K562 (cell line): ENCODE measurements at regions not wholly inside any gene's neighbourhood (a gene's known extent, or its start where the extent isn't known, plus 50 kb on each side); places are given as distances from the start of the nearest gene placed in this dataset.

Experiments
- ADNP ChIP-seq: fragments of 200-800 bp; sonication (Bioruptor generic); IDR thresholded peaks from 2 replicates; pipeline ENCODE4 v1.6.1; 2016; ENCODE audit warnings: missing genetic modification characterization, missing compliant biosample characterization
- BCOR ChIP-seq: fragments of 450-650 bp; IDR thresholded peaks from 2 replicates; pipeline ENCODE4 v1.6.1; 2016
- FOXJ3 ChIP-seq: sonication (generic); formaldehyde crosslinking; IDR thresholded peaks from 2 replicates; pipeline ENCODE4 v1.4.0; 2020; ENCODE audit warnings: mild to moderate bottlenecking, missing genetic modification reagents
- NR2C2 ChIP-seq, 2 experiments: fragments of 200-800 bp in 1 of 2; sonication (Bioruptor generic) in 1 of 2; sonication (generic) in 1 of 2; formaldehyde crosslinking in 1 of 2; IDR thresholded peaks; 2 replicates each; pipeline versions ENCODE4 v1.6.1 to v1.8.0; 2016 to 2022; ENCODE audit warnings: mild to moderate bottlenecking in 1 of 2, missing compliant biosample characterization in 1 of 2, missing genetic modification characterization in 1 of 2, missing genetic modification reagents in 1 of 2
- PHF20 ChIP-seq: fragments of 450-650 bp; IDR thresholded peaks from 2 replicates; pipeline ENCODE4 v1.6.1; 2018; ENCODE audit not compliant: partially characterized antibody
- ZFP36 ChIP-seq: fragments of 150-350 bp; IDR thresholded peaks from 2 replicates; pipeline ENCODE4 v1.6.1; 2018; ENCODE audit warnings: low read length, low read depth; ENCODE audit not compliant: partially characterized antibody
- TF ChIP-seq, protein P1 (sequence below): fragments of 450-650 bp; formaldehyde crosslinking; IDR thresholded peaks from 2 replicates; pipeline ENCODE4 v1.4.0; 2022; ENCODE audit warnings: mild to moderate bottlenecking, moderate library complexity
- TF ChIP-seq, protein P2 (sequence below), 2 experiments: IDR thresholded peaks; 2 replicates each; pipeline ENCODE4 v1.6.1; 2012; ENCODE audit warnings: improper control_type of control experiment in 2 of 2, low read depth in 2 of 2, low read length in 2 of 2, borderline replicate concordance in 1 of 2
- TF ChIP-seq, protein P3 (sequence below): fragments of 200-800 bp; sonication (Bioruptor generic); IDR thresholded peaks from 2 replicates; pipeline ENCODE4 v1.6.1; 2016; ENCODE audit warnings: missing genetic modification characterization, missing compliant biosample characterization

DNA sequence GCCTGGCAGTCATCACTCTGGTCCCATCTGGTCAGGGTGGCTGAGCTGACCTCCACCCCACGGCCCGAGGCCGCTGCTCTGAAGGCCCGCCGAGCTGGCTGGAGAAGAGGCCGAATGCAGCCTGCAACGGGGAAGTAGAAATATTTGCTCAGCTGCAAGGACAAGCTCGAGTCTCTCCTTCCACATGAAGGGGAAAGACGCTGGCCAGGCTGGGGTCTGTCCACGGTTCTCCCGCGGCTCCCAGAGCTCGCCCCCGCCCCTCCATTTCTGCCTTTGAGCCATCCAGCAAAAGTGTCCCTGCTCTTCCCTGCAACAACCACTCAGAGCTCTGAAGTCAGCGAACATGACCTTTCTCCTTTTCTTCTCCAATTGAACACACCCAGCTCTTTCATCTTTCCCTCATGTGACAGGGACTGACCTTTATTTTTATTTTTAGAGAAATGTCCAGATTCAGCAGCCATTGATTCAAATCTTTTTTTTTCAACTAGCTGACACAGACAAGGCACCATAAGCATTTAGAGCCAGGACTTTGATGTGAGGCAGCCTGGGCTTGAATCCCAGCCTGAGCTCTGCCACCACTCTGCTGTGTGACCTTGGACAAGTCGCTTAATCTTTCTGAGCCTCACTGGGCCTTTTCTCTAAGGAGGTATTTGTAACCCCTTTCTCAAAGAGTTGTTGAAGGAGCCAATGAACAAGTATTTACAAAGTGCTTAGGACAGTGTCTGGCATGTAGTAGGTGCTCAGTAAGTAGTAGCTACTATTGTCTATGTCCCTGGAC is 149.3 kb upstream of the WNT4 start (continued):
- TF ChIP-seq, protein P1, sequence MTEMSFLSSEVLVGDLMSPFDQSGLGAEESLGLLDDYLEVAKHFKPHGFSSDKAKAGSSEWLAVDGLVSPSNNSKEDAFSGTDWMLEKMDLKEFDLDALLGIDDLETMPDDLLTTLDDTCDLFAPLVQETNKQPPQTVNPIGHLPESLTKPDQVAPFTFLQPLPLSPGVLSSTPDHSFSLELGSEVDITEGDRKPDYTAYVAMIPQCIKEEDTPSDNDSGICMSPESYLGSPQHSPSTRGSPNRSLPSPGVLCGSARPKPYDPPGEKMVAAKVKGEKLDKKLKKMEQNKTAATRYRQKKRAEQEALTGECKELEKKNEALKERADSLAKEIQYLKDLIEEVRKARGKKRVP (CRISPR knock-in tag), result no peak
- TF ChIP-seq BCOR, result peak; percentile 55; the same call in 1 of the 2 replicates
- 0 out of 2 replicates have a peak, but pooled peaks have one; percentile 19 for TF ChIP-seq ADNP (tag)
- no peak for TF ChIP-seq NR2C2 (CRISPR knock-in tag; IDR thresholded peaks at IDR 0.05)
- peak; percentile 23; the same call in 1 of the 2 replicates for TF ChIP-seq NR2C2 (tag; IDR thresholded peaks at IDR 0.05)
- TF ChIP-seq FOXJ3 (CRISPR knock-in tag), result no peak
- no peak for TF ChIP-seq PHF20
- TF ChIP-seq, protein P2, sequence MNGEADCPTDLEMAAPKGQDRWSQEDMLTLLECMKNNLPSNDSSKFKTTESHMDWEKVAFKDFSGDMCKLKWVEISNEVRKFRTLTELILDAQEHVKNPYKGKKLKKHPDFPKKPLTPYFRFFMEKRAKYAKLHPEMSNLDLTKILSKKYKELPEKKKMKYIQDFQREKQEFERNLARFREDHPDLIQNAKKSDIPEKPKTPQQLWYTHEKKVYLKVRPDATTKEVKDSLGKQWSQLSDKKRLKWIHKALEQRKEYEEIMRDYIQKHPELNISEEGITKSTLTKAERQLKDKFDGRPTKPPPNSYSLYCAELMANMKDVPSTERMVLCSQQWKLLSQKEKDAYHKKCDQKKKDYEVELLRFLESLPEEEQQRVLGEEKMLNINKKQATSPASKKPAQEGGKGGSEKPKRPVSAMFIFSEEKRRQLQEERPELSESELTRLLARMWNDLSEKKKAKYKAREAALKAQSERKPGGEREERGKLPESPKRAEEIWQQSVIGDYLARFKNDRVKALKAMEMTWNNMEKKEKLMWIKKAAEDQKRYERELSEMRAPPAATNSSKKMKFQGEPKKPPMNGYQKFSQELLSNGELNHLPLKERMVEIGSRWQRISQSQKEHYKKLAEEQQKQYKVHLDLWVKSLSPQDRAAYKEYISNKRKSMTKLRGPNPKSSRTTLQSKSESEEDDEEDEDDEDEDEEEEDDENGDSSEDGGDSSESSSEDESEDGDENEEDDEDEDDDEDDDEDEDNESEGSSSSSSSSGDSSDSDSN (IDR thresholded peaks at IDR 0.05; ENCODE audit: borderline replicate concordance in 1 of 2, low read depth in 2 of 2, low read length in 2 of 2), result no peak
- TF ChIP-seq, protein P3, sequence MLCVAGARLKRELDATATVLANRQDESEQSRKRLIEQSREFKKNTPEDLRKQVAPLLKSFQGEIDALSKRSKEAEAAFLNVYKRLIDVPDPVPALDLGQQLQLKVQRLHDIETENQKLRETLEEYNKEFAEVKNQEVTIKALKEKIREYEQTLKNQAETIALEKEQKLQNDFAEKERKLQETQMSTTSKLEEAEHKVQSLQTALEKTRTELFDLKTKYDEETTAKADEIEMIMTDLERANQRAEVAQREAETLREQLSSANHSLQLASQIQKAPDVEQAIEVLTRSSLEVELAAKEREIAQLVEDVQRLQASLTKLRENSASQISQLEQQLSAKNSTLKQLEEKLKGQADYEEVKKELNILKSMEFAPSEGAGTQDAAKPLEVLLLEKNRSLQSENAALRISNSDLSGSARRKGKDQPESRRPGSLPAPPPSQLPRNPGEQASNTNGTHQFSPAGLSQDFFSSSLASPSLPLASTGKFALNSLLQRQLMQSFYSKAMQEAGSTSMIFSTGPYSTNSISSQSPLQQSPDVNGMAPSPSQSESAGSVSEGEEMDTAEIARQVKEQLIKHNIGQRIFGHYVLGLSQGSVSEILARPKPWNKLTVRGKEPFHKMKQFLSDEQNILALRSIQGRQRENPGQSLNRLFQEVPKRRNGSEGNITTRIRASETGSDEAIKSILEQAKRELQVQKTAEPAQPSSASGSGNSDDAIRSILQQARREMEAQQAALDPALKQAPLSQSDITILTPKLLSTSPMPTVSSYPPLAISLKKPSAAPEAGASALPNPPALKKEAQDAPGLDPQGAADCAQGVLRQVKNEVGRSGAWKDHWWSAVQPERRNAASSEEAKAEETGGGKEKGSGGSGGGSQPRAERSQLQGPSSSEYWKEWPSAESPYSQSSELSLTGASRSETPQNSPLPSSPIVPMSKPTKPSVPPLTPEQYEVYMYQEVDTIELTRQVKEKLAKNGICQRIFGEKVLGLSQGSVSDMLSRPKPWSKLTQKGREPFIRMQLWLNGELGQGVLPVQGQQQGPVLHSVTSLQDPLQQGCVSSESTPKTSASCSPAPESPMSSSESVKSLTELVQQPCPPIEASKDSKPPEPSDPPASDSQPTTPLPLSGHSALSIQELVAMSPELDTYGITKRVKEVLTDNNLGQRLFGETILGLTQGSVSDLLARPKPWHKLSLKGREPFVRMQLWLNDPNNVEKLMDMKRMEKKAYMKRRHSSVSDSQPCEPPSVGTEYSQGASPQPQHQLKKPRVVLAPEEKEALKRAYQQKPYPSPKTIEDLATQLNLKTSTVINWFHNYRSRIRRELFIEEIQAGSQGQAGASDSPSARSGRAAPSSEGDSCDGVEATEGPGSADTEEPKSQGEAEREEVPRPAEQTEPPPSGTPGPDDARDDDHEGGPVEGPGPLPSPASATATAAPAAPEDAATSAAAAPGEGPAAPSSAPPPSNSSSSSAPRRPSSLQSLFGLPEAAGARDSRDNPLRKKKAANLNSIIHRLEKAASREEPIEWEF (CRISPR knock-in tag), result no peak
- peak; percentile 36 for TF ChIP-seq ZFP36
